NCI-H460 (cell line): ENCODE measurements at regions not wholly inside any gene's neighbourhood (a gene's known extent, or its start where the extent isn't known, plus 50 kb on each side); places are given as distances from the start of the nearest gene placed in this dataset.
A peak's percentile ranks its signal among the peaks of the same experiment; 100 is the strongest.
"Not testable (repeated sequence)": the region's sequence is repeated elsewhere in the genome, so short reads cannot be mapped to it uniquely, and the experiment has no call there.

Source experiments
- DNase-seq: peaks from one replicate; pipeline ENCODE4 v3.0.0-alpha.2; 2016; ENCODE audit warnings: low read depth; ENCODE audit errors: extremely low read depth

GRCh38 chr17:69669441-69670178 lies 255.1 kb downstream of the MAP2K6 start:
- DNase-seq: no peak

GRCh38 chr17:69672924-69673323 lies 258.4 kb downstream of the MAP2K6 start:
- no peak for DNase-seq

- DNase-seq: peak; percentile 7
These were observed 262.6 kb downstream of the MAP2K6 start for GRCh38 chr17:69677130-69677529.

- no peak for DNase-seq
These were observed 263.7 kb downstream of the MAP2K6 start for GRCh38 chr17:69678206-69678605.

- no peak for DNase-seq
These were observed 265.3 kb downstream of the MAP2K6 start for GRCh38 chr17:69679829-69680228.

GRCh38 chr17:69684251-69684650 lies 269.8 kb downstream of the MAP2K6 start:
- no peak for DNase-seq

GRCh38 chr17:69685150-69685549 lies 270.7 kb downstream of the MAP2K6 start:
- not testable (repeated sequence) for DNase-seq

- DNase-seq: no peak
These were observed 276.0 kb downstream of the MAP2K6 start for GRCh38 chr17:69690531-69690930.

- no peak for DNase-seq
These were observed 277.7 kb downstream of the MAP2K6 start for GRCh38 chr17:69692171-69692570.

GRCh38 chr17:69695646-69696045 lies 281.1 kb downstream of the MAP2K6 start:
- no peak for DNase-seq

GRCh38 chr17:69696650-69697049 lies 282.2 kb downstream of the MAP2K6 start:
- no peak for DNase-seq

- not testable (repeated sequence) for DNase-seq
These were observed 283.9 kb downstream of the MAP2K6 start for GRCh38 chr17:69698352-69698751.

- no peak for DNase-seq
These were observed 287.6 kb downstream of the MAP2K6 start for GRCh38 chr17:69702078-69702477.

- DNase-seq: no peak
These were observed 289.3 kb downstream of the MAP2K6 start for GRCh38 chr17:69703751-69704150.

GRCh38 chr17:69704935-69705334 lies 290.4 kb downstream of the MAP2K6 start:
- DNase-seq: no peak

- DNase-seq: no peak
These were observed 291.6 kb downstream of the MAP2K6 start for GRCh38 chr17:69706127-69706526.

GRCh38 chr17:69709441-69709840 lies 294.9 kb downstream of the MAP2K6 start:
- no peak for DNase-seq

GRCh38 chr17:69710926-69711325 lies 296.4 kb downstream of the MAP2K6 start:
- no peak for DNase-seq

- no peak for DNase-seq
These were observed 297.0 kb downstream of the MAP2K6 start for GRCh38 chr17:69711541-69711940.

GRCh38 chr17:69712801-69713311 lies 298.4 kb downstream of the MAP2K6 start:
- peak; percentile 65 for DNase-seq

GRCh38 chr17:69713815-69714214 lies 299.3 kb downstream of the MAP2K6 start:
- no peak for DNase-seq

- DNase-seq: no peak
These were observed 300.2 kb downstream of the MAP2K6 start for GRCh38 chr17:69714669-69715068.

GRCh38 chr17:69715656-69716055 lies 301.2 kb downstream of the MAP2K6 start:
- no peak for DNase-seq
